Stimulated activated naive B cell treated with anti-CD40 and anti-IgM and Interleukin-4, amounts not matched to agents 10 μg/mL and 1 μg/mL and 100 μg/mL, for 72 hours (primary cell): ENCODE measurements at regions not wholly inside any gene's neighbourhood (a gene's known extent, or its start where the extent isn't known, plus 50 kb on each side); places are given as distances from the start of the nearest gene placed in this dataset.

Source experiments
- ATAC-seq, 2 donors: fragments of 150-1000 bp; cut with Tn5 transposase; replicated peaks; 2 replicates each; pipeline ENCODE4 v1.10.0; 2021; ENCODE audit warnings: moderate library complexity in 1 of 2
- DNase-seq: peaks from one replicate; pipeline ENCODE4 v3.0.0; 2021
- H3K27ac Mint-ChIP-seq: one replicate; pipeline ENCODE4 v1.8.0; 2022; ENCODE audit warnings: mild to moderate bottlenecking, mixed read lengths
- H3K27me3 Mint-ChIP-seq, 2 donors: one replicate each; pipeline ENCODE4 v1.8.0; 2022; ENCODE audit warnings: mixed read lengths in 2 of 2
- H3K36me3 Mint-ChIP-seq, 2 donors: one replicate each; pipeline ENCODE4 v1.8.0; 2022; ENCODE audit warnings: mixed read lengths in 2 of 2, mild to moderate bottlenecking in 1 of 2
- H3K4me1 Mint-ChIP-seq, 2 donors: one replicate each; pipeline ENCODE4 v1.8.0; 2022; ENCODE audit warnings: mixed read lengths in 2 of 2, mild to moderate bottlenecking in 1 of 2
- H3K4me3 Mint-ChIP-seq, 2 donors: one replicate each; pipeline ENCODE4 v1.8.0; 2022; ENCODE audit warnings: mild to moderate bottlenecking in 2 of 2, mixed read lengths in 2 of 2, moderate library complexity in 1 of 2
- H3K9me3 Mint-ChIP-seq, 2 donors: one replicate each; pipeline ENCODE4 v1.8.0; 2022; ENCODE audit warnings: mixed read lengths in 2 of 2, mild to moderate bottlenecking in 1 of 2

DNA sequence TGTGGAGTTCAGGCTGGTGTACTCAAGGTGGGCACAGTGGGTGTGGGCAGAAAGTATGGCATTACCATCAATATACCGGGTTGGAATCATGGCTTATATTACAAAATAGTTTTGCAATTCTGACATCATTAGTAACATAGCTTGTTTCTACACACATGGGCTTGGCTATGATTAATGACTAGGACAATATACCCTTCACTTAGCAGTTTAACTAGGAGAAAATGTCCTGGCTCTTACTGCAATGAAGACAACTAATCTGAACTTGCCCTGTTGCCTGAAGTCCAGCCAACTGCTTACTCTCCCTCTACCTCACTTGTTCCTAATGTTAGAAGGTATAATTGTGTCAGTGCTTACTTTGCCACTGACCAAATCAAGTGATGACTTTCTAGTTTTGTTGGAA lies 612.5 kb downstream of the EFNA5 start:
- Mint-ChIP-seq H3K4me1 (no peaks in the 10 kb centered on the region), H3K36me3 (no peaks in the 10 kb centered on the region), H3K4me3 (no peak overlapping the region), H3K27me3 (no peaks in the 10 kb centered on the region), H3K27ac (no peak overlapping the region), H3K9me3 (no peaks in the 10 kb centered on the region)
- DNase-seq = no peak
- no peak for ATAC-seq

DNA sequence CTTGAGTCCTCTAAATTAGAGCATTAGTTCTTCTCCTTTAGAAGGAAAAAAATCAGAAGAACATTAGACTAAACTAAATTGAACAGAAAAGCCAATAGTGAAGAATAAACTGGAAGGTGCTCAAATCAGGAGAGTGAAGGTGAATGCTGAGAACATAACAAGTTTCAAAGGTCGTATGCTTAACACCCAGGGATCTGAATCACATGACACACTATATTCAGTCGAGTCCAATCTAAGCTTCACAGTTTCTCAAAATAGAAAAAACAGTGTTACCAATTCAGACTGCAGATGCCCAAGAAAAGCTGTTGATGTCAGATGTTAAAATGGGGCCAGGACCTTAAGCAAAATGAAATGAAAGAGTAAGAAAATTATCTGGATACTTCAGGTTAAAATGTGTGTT lies 614.5 kb downstream of the EFNA5 start:
- DNase-seq (no peak), ATAC-seq (no peak)
- H3K4me3 Mint-ChIP-seq = no peak overlapping the region
- H3K36me3 Mint-ChIP-seq = no peaks in the 10 kb centered on the region
- H3K4me1 Mint-ChIP-seq = no peaks in the 10 kb centered on the region
- no peaks in the 10 kb centered on the region for H3K9me3 Mint-ChIP-seq
- H3K27ac Mint-ChIP-seq = no peak overlapping the region
- H3K27me3 Mint-ChIP-seq = no peaks in the 10 kb centered on the region

DNA sequence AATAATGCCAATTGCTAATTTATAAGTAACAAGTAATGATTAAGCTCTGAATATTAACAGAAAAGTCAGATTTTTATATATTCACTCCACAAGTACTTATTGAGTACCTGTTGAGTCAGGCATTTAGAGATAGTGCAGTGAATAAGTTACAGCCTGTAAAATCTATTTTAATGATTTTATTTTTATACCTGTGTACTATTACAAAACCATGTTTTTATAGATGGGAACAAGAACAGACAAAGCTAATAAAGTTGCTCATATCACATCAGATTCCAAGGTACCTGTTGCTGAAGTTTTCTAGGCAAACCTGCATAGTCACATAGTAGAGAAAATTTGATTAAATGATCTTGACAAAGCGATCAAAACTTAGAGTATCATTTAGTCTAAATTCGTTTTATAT lies 623.7 kb downstream of the EFNA5 start:
- Mint-ChIP-seq H3K4me1 (no peaks in the 10 kb centered on the region), H3K4me3 (no peak overlapping the region), H3K27me3 (no peaks in the 10 kb centered on the region), H3K27ac (no peak overlapping the region), H3K9me3 (peaks cover 3 to 6% of the 10 kb centered on the region in 2 donors), H3K36me3 (no peaks in the 10 kb centered on the region)
- DNase-seq = no peak
- no peak for ATAC-seq

DNA sequence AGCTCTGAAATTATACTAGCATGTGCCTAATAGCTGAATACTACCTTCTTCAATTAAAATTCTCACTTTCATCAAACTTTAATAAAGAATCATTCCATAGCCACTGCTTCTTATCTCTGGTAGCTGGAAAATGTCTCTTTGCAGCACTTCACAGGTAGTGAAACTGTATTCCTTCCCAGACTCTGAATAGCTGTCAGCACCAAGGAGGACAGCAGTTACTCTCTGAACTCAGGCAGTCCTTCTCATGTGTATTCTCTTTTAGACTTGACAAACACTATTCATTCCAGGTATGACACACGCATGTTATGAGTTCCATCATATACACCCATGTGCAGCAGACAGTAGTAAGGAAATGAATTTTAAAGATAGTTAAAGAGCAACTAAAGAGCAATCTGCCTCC lies 627.1 kb downstream of the EFNA5 start:
- Mint-ChIP-seq H3K9me3 (peaks cover 1 to 6% of the 10 kb centered on the region in 2 donors), H3K27me3 (no peaks in the 10 kb centered on the region), H3K36me3 (no peaks in the 10 kb centered on the region), H3K27ac (no peak overlapping the region), H3K4me3 (no peak overlapping the region), H3K4me1 (no peaks in the 10 kb centered on the region)
- DNase-seq = no peak
- ATAC-seq = no peak

DNA sequence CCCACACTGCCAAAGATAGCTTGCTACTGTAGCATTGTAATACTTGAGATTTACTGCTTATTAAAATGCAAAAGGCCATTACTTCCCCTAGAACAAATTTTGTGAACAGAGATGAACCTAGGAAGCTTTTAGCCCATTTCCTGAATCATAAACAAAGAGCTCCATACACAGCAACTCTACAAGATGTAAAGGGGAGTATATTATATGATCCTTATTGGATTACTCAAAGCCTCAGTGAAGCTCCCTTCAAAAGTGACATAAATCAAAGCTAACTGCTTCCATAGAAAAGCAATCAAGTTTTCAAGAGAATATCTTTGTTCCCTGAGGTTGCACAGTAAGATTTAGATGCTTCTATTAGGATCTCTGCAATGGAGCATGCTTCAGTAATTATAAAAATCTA lies 629.8 kb downstream of the EFNA5 start:
- DNase-seq (no peak), ATAC-seq (no peak)
- Mint-ChIP-seq H3K36me3 (no peaks in the 10 kb centered on the region), H3K27ac (no peak overlapping the region), H3K27me3 (no peaks in the 10 kb centered on the region), H3K4me3 (no peak overlapping the region), H3K4me1 (no peaks in the 10 kb centered on the region), H3K9me3 (peaks cover 4 to 6% of the 10 kb centered on the region in 2 donors)

DNA sequence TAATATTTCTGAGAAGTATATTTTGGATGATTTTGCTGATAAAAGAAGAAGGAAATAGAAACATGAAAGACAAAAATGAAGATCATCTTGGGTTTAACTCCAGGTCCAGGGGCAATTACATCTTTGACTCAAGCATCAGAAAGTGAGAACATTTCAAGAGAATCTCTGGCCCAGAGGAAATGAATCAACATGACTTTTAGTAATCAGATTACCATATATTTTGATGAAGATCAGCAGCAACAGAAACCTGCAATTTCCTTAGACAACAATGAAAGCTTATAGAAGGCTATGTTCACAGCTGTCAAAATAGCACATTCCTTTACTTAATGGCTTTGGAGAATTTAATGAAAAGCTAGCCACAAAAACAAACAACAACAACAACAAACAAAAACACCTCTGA lies 638.1 kb downstream of the EFNA5 start:
- DNase-seq (no peak), ATAC-seq (no peak)
- Mint-ChIP-seq H3K9me3 (peaks cover 0 to 3% of the 10 kb centered on the region in 2 donors), H3K4me1 (no peaks in the 10 kb centered on the region), H3K4me3 (no peak overlapping the region), H3K27ac (no peak overlapping the region), H3K27me3 (no peaks in the 10 kb centered on the region), H3K36me3 (no peaks in the 10 kb centered on the region)

DNA sequence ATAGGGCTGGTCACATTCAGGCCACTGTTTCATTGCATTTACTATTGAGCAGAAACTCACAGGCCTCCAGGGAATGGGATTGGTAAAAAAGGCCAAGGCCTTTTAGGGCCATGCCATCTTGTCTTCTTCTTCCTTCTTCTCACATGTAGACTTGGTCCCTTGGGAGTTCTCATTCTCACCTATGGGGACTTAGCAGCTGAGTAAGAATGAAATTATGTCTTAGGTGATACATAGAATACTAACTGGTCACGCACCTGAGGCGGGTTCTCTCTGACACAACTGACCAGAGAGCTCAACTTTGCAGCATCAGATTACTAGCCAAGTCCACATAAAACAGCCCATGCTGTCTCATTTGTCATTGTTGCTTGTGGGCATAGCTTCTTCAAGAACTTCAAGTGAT lies 641.8 kb downstream of the EFNA5 start:
- Mint-ChIP-seq H3K4me1 (no peaks in the 10 kb centered on the region), H3K4me3 (no peak overlapping the region), H3K27ac (no peak overlapping the region), H3K27me3 (no peaks in the 10 kb centered on the region), H3K36me3 (no peaks in the 10 kb centered on the region), H3K9me3 (no peaks in the 10 kb centered on the region)
- ATAC-seq = no peak
- no peak for DNase-seq

DNA sequence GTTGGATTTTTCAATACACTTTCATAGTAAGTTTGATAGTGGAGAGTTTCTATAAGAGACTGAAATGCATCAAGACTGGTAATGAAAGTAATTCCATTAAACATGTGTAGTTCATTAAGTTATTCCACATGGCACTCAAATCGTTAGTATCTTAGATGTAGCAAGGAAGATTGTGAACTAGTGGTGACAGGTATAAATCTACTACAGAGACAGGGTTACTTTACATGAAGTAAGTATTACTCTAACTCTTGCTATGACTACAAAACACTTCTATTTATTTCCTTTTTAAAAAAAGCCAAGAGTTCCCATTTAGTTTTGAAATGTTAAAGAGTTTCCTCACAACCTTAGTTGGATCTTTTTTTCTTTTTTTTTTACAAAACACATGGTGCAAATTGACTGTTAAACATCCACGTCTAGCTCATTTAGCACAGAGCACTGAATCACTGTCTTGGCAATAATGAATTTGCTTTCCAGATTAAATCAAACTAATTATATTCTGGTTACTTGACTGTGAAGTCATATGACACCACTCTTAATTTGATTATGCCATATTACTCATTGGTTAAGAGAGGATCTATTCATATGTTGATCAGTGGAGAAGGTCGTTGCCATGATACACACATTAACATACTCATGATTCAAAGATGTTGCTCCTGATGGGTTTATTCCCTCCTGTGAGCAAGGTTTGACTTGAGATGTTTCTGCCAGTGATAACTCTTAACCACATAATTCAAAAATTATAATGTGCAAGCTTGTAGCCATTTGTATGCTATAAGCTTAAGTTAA lies 644.8 kb downstream of the EFNA5 start:
- H3K36me3 Mint-ChIP-seq = no peaks in the 10 kb centered on the region
- ATAC-seq = no peak
- H3K27ac Mint-ChIP-seq = no peak overlapping the region
- no peaks in the 10 kb centered on the region for H3K27me3 Mint-ChIP-seq
- no peak overlapping the region for H3K4me3 Mint-ChIP-seq
- no peaks in the 10 kb centered on the region for H3K4me1 Mint-ChIP-seq
- no peak for DNase-seq
- H3K9me3 Mint-ChIP-seq = no peaks in the 10 kb centered on the region

DNA sequence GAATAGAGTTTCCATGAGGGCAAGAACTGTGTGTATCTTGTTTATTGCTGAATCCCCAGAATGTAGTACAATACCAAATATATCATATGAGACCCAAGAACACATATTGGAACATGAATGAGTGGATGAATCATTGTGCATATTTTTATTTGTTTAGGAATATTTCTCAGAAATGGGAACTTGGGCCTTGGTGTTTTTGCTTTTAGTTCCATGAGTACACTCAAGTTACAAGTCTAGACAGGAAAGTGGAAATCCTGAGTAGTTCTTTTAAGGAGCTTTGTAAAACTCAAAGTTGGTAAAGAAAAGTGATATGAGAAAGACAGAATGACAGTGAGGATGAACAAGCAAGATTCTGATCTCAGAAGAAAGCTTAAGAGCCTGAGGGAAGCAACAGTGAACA lies 647.0 kb downstream of the EFNA5 start:
- no peaks in the 10 kb centered on the region for H3K36me3 Mint-ChIP-seq
- DNase-seq = no peak
- H3K9me3 Mint-ChIP-seq = no peaks in the 10 kb centered on the region
- no peaks in the 10 kb centered on the region for H3K4me1 Mint-ChIP-seq
- H3K4me3 Mint-ChIP-seq = no peak overlapping the region
- no peaks in the 10 kb centered on the region for H3K27me3 Mint-ChIP-seq
- no peak overlapping the region for H3K27ac Mint-ChIP-seq
- ATAC-seq = no peak

DNA sequence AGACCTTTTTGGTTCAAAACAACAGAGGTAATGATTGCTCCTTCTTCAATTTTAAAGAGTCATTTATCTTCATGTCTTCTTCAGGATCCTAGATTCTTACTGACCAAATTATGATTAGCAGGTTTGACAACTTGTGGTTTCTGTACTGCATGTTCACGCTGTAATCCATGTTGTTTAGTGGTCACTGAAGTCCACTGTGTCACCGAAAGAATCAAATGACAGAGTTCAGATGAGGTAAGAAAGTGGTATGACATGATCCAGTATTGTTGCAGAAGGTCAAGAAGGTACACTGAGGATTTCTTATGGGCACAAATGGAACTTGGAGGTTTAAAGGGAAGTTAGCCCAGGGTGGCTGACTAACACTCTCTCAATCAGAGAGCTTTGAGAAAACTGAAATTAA lies 649.2 kb downstream of the EFNA5 start:
- no peaks in the 10 kb centered on the region for H3K4me1 Mint-ChIP-seq
- no peaks in the 10 kb centered on the region for H3K27me3 Mint-ChIP-seq
- DNase-seq (no peak), ATAC-seq (no peak)
- no peak overlapping the region for H3K27ac Mint-ChIP-seq
- H3K36me3 Mint-ChIP-seq = no peaks in the 10 kb centered on the region
- H3K4me3 Mint-ChIP-seq = no peak overlapping the region
- peaks cover 0 to 5% of the 10 kb centered on the region in 2 donors for H3K9me3 Mint-ChIP-seq

DNA sequence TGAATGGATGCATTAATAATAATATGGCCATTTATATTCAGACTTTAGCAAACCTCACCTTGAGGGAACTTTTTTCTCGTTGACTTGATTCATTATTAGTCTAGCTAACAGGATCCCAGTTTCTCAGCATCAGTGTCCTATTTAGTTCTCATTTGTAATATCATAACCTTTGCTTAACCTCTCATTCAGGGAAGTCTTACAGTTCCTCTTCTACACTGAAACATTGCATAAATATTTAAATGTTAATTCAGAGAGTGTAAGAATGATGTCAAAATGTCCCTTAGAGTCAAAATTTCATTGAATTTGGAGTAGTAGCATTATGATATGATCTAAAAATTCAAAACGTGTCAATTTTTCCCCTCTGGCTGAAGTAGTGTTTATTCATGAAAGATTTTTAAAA lies 650.1 kb downstream of the EFNA5 start:
- no peak overlapping the region for H3K27ac Mint-ChIP-seq
- H3K36me3 Mint-ChIP-seq = no peaks in the 10 kb centered on the region
- no peak overlapping the region for H3K4me3 Mint-ChIP-seq
- no peaks in the 10 kb centered on the region for H3K27me3 Mint-ChIP-seq
- no peak for DNase-seq
- ATAC-seq = no peak
- H3K4me1 Mint-ChIP-seq = no peaks in the 10 kb centered on the region
- H3K9me3 Mint-ChIP-seq = peaks cover 0 to 5% of the 10 kb centered on the region in 2 donors

DNA sequence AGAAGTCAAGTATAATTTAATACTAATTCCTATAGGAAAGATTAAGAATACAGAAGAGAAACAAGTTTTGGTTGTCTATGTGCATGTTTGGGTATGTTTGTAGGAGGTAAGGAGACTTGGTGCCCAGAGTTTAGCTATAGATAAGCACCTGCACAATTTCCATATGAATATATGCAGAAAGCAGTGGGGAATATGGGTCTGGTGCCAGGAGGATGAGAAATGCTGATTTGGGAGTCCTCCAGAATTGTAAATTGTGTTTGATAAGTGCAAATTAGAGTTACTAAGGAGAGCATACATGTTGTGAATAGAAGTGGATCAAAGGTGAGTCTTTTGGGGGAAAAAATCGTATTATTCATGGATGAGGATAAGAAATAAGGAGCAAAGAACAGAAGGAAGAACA lies 653.1 kb downstream of the EFNA5 start:
- no peak overlapping the region for H3K27ac Mint-ChIP-seq
- no peaks in the 10 kb centered on the region for H3K4me1 Mint-ChIP-seq
- no peaks in the 10 kb centered on the region for H3K27me3 Mint-ChIP-seq
- peaks cover 0 to 5% of the 10 kb centered on the region in 2 donors for H3K9me3 Mint-ChIP-seq
- H3K4me3 Mint-ChIP-seq = no peak overlapping the region
- DNase-seq (no peak), ATAC-seq (no peak)
- no peaks in the 10 kb centered on the region for H3K36me3 Mint-ChIP-seq

DNA sequence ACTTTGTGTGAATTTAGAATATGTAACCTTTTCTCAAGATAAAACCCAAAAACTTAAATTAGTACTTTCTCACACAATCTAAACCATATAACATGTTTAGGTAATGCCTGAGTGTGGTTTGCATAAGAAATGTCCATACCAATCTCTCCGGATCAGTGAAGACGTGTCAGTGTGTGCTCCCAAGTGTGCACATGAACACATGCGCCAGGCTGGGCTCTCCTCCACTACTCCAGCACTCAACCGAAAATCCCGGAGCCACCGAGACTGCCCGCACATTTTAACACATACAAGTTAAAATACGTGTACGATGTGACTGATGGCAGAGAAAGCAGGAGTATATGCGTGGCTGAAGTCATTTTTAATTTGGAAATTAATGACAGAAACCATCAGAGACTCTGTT lies 658.4 kb downstream of the EFNA5 start:
- no peak for DNase-seq
- no peaks in the 10 kb centered on the region for H3K36me3 Mint-ChIP-seq

DNA sequence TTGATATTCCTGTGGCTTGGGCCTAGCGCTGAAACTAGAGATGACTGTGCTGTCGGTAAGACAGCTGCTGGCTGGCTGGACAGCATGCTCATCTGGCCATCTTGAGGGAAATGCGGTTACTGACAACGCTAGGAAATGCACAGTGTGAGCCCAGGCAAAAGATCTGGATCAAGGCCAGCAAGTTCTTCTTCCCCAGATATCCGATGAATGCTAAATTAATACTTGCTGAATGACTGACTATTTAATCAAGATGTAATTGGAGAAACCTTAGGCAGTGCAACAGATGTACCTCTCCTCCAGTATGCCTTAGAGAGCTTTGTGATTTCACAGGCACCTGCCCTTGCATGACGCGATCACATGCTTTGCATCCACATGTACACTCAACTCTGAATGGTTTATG lies 659.1 kb downstream of the EFNA5 start:
- H3K27ac Mint-ChIP-seq = no peak overlapping the region
- H3K36me3 Mint-ChIP-seq = no peaks in the 10 kb centered on the region
- no peak overlapping the region for H3K4me3 Mint-ChIP-seq
- no peak for ATAC-seq
- H3K4me1 Mint-ChIP-seq = no peaks in the 10 kb centered on the region
- DNase-seq = no peak
- H3K9me3 Mint-ChIP-seq = peaks cover 0 to 3% of the 10 kb centered on the region in 2 donors
- H3K27me3 Mint-ChIP-seq = no peaks in the 10 kb centered on the region

More for the DNA sequence above, 658.4 kb downstream of the EFNA5 start:
- Mint-ChIP-seq H3K9me3 (peaks cover 0 to 3% of the 10 kb centered on the region in 2 donors), H3K27ac (no peak overlapping the region), H3K4me3 (no peak overlapping the region), H3K4me1 (no peaks in the 10 kb centered on the region), H3K27me3 (no peaks in the 10 kb centered on the region)
- no peak for ATAC-seq

DNA sequence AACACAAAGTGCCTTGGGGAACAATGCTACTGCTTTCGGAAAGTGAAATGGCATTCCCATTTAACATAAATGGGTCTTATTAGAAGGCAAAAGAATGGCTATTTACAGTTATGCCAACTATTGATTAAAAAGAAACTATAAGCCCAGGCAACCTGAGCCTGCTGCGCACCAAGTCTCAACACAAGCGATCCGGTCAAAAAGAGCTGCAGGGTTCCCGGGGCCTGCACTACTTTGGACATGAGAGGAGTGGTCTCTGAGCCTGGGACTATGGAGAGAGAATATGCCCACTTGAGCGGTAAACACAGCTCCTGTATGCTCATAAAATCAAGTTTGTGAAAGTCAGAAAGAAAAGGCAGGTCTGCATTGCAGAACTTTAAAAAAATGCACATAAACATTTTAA lies 660.7 kb downstream of the EFNA5 start:
- peaks cover 0 to 3% of the 10 kb centered on the region in 2 donors for H3K9me3 Mint-ChIP-seq
- H3K36me3 Mint-ChIP-seq = no peaks in the 10 kb centered on the region
- no peak for DNase-seq
- H3K4me3 Mint-ChIP-seq = no peak overlapping the region
- no peaks in the 10 kb centered on the region for H3K27me3 Mint-ChIP-seq
- H3K4me1 Mint-ChIP-seq = no peaks in the 10 kb centered on the region
- no peak for ATAC-seq
- no peak overlapping the region for H3K27ac Mint-ChIP-seq

DNA sequence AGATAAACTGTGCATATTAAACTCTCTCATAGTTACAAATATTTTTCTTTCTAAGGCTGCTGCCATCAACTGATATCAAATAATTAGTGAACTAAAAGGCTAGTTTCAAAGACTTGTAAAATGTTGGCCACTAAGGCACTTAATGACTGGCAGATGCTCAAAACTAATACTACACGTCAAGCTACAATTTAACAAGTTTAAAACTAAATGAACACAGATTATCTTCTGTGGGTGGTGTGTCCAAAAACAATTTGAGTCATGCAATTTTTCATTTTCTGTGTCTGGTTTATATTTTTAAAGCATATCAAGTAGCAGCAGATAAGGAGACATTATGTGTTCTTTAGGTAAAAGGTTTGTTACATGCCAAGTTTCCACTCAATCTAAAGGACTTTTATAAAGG lies 665.1 kb downstream of the EFNA5 start:
- no peak overlapping the region for H3K27ac Mint-ChIP-seq
- H3K36me3 Mint-ChIP-seq = no peaks in the 10 kb centered on the region
- no peaks in the 10 kb centered on the region for H3K27me3 Mint-ChIP-seq
- DNase-seq = no peak
- ATAC-seq = no peak
- no peaks in the 10 kb centered on the region for H3K4me1 Mint-ChIP-seq
- H3K4me3 Mint-ChIP-seq = no peak overlapping the region
- H3K9me3 Mint-ChIP-seq = no peaks in the 10 kb centered on the region
